ENCODE measurements at regions not wholly inside any gene's neighbourhood (a gene's known extent, or its start where the extent isn't known, plus 50 kb on each side); places are given as distances from the start of the nearest gene placed in this dataset.
"Not testable (repeated sequence)": the region's sequence is repeated elsewhere in the genome, so short reads cannot be mapped to it uniquely, and the experiment has no call there.

DNA sequence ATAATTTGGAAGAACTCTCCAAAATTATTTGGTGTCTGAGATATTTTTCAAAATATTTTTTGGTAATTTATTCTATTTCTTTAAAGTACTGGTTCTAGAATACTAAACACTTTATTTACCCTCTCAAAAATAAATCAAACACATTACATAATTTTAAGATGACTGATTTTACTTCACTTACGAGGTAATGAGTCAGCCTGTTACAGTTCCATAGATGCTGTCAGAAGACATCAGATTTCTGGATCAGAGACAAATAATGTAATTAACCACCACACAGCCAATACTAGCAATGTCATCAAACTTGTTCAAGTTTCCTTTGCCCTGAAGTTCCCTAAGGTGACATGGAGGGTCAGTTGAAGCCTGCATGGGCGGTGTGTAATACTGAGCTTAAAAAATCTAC lies 106.1 kb upstream of the CDH9 start:
- no peak for DNase-seq

DNA sequence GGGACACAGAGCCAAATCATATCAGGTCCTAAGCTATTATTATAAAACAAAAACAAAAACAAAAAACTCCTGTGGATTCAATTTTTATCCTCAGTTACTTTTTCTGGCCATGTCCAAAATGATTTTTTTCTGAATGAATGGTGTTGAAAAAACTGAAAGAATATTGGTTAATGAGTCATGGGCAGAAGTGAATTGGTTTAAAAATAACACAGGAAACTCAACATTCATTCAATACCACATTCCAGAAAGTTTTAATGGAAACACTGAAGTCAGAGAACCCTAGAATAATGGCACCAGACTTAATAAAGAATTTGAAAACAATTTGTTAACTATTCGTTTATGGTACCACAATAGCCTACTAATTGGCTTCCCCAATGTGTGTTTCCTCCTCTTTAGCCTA lies 102.4 kb upstream of the CDH9 start:
- no peak for DNase-seq

DNA sequence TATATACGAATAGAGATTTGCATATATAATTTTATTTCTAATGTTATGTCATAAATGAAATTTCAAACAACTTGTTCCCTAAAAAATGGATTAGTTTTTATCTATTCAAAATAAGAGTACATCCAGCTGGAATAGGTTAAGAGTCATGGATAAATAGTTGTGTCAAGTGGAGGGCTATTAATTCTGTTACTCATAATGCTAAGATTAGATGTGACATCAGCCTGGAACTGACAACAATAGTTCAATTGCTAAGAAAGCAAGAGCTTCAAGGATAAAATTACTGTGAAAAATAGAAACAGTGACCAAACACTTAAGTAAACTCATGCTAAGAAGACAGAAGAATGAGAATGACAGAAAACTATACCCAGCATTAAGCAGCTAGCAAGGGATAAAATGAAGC lies 92.2 kb upstream of the CDH9 start:
- no peak for DNase-seq

DNA sequence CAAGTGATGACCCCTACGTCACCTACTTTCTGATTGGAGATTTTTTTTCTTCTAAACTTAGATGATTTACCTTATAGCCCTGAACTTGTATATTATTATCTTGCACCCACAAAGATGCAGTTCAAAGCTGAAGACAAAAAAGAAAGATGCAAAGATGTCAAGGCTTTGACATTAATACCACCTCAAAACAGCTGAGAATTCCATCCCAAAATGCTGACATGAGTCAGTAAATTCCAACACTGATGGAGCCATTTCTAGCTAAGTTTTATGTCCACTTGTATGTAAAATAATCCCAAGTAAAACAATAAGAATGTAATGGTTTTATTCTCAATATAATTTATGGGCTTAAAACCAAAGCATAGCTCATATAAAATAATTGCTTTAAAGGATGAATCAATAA lies 91.5 kb upstream of the CDH9 start:
- no peak for DNase-seq

DNA sequence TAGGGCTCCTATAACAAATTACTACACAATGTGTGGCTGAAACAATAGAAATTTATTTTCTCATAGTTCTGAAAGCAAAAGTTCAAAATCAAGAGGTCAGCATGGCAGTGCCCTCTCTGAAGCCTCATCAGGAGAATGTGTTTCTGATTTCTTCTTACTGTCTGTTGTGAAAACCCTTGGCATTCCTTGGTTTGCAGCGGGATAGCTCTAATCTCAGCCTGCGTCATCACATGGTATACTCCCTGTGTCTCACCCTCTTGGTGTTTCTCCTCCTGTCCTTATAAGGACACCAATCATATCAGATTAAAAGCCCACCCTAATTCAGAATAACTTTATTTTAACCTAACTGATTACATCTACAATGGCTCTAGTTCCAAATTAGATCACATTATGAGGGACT lies 87.5 kb upstream of the CDH9 start:
- no peak for DNase-seq

DNA sequence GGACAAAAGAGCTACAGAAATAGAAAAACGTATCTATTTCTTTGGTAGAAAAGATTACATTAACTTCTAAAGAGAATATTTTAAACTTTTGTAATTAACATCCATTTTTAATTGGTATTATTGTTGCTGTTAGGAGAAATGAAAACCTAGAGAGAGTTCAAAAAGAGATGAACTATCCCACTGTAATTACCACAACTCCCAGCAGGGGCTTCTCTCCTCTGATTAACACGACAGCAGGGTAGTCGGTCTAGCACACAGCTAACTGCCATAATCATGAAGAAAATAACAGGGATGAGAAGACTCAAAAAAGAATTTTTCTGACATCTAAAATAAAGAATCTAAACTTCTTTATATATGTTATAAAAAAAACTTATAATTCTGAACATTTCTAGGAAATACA lies 86.2 kb upstream of the CDH9 start:
- no peak for DNase-seq

DNA sequence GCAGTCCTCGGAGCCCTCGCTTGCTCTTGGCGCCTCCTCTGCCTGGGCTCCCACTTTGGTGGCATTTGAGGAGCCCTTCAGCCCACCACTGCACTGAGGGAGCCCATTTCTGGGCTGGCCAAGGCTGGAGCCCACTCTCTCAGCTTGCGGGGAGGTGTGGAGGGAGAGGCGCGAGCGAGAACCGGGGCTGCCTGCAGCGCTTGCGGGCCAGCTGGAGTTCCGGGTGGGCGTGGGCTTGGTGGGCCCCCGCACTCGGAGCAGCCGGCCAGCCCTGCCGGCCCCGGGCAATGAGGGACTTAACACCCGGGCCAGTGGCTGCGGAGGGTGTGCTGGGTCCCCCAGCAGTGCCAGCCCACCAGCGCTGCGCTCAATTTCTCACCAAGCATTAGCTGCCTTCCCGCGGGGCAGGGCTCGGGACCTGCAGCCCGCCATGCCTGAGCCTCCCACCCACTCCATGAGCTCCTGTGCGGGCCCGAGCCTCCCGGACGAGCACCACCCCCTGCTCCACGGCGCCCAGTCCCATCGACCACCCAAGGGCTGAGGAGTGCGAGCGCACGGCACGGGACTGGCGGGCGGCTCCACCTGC lies 81.4 kb upstream of the CDH9 start:
- not testable (repeated sequence) for DNase-seq

DNA sequence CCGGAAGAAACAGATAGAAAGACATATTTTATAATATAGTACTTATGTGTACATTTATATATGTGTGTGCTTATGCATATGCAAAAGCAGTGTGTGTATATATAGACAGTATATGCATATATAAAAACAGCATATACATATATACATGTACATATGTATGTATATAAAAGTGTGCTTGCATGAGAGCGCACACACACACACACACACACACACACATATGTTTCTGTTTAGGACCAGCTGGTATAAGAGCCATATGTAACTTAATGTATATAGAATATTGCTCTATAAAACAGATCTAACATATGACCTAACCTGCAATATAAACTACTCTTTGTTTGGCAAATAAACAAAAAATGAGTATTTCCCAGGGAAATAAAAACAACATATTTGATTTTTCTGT lies 65.1 kb upstream of the CDH9 start:
- no peak for DNase-seq

DNA sequence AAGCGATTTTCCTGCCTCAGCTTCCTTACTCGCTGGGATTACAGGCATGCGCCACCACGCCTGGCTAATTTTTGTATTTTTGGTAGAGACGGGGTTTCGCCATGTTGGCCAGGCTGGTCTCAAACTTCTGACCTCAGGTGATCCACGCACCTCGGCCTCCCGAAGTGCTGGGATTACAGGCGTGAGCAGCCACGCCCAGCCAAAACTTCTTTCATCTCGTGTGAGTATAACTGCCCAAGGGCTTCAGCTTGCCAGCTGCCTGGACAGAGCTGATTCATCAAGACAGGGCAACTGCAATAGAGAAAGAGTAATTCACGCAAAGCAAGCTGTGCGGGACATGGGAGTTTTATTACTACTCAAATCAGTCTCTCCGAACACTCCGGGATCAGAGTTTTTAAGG lies 57.4 kb upstream of the CDH9 start:
- not testable (repeated sequence) for DNase-seq

DNA sequence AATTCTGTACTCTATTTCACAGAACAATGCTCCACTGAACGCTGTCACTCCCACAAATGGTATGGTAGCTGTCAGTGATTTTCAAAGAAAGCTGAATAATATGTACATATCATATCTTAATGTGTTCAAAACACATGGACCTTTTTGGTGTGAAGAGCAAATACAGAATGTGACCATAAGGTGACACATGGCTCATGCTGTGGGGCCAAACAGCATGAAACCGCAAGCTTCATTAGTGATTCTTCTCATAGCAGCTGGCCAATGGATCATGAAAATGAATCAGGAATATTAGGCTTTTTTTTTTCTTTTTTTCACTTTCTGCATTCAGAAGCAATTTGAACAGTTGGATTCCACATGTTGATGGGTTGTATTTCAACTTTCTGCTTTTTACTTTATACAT lies 54.9 kb upstream of the CDH9 start:
- no peak for DNase-seq

DNA sequence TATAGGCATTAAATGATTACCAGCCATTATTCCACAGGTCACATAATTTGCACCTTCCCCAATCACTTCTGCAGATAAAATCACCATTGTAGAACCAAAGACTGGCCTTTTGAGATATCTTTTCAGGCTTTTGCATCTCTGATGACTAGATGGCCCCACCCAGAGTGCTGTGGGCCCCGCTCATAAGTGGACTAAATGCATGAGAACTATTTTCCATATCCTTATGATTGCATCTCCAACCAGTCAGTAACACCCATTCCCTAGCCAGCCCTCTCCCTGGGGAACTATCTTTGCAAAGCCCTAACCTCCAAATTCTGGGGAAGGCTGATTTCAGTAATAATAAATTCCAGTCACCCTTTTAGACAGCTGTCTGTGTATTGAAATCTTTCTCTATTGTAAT lies 53.5 kb upstream of the CDH9 start:
- DNase-seq: no peak

DNA sequence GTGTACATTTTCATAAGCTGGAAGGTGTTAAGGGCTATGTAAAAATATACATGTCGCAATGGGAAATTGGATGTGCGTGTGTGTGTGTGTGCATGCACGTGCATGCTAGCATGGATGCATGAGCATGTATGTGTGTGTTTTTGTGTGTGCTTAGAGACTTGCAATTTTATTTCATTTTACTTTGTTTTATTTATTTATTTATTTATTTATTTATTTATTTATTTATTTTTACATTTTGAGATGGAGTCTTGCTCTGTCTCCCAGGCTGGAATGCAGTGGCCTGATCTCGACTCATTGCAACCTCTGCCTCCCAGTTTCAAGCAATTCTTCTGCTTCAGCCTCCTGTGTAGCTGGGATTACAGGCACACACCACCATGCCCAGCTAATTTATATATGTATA lies 50.4 kb upstream of the CDH9 start:
- DNase-seq: not testable (repeated sequence)
